NOMO-1 treated with DMSO at 0.1 percent for 48 hours (cell line): ENCODE measurements at regions not wholly inside any gene's neighbourhood (a gene's known extent, or its start where the extent isn't known, plus 50 kb on each side); places are given as distances from the start of the nearest gene placed in this dataset.
"Not testable (repeated sequence)": the region's sequence is repeated elsewhere in the genome, so short reads cannot be mapped to it uniquely, and the experiment has no call there.

Source experiments
- DNase-seq: peaks from one replicate; lab custom pipeline; 2025; ENCODE audit not compliant: unreplicated experiment; lab: John Stamatoyannopoulos, UW

DNA sequence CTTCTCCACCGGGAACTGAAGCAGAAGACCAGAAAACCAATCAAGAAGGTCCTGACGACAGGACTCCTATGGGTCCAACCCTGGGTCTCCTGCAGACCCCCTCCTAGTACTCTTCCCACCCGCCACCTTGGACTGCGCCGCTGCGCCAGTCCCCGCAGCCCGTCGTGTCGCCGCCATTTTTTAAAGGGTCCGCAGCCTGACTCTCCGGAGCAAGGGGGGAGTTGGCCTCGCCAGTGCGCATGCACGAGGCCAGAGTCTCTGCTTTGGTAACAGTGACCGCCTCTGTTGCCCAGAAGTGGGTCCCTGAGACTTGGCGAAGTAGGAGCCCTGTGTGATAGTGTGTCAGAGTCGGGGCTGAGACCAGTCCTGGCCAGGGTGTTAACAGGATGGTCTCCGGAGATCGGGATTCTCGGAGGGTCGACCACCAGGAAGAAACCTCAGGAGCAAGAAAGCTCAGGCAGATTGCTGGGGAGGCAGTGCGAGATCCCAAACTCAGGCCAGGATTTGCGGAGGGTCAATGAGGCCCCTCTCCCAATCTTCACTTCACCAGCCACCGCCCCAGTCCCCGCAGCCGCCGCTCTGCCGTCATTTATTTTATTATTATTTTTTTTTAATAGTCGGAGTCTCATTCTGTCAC is 612.5 kb downstream of the KCNJ18 start:
- no peak for DNase-seq

DNA sequence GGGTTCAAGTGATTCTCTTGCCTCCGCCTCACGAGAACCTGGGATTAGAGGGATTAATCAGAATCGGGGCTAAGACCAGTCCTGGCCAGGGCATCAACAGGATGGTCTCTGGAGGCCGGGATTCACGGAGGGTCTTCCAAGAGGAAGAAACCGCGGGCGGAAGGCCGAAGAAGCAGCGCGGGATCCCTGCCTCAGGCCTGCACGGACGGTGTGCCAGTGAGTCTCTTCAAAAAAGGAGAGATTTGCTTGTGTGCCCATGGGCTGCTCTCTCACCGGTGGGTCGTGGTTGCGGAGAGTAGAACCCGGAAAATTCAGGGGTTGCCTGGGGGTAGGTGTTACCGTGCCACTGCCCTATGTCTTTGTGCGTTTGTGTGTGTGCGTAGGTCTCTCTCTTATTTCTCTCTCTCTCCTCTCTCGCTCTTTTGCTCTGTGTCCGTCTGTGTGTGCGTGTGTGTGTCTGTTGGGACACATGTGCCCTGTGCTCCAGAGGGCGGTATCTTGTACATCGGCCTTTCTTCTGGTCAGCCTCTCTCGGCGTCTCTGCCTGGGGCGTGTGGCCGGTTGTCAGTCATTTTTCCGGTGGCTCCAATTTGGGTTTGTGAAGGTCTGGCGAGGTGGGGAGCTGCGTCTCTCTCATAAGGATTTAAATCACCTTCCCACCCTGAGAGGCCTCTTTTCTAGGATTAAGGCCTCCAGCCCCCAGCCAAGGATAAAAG is 613.2 kb downstream of the KCNJ18 start:
- no peak for DNase-seq

DNA sequence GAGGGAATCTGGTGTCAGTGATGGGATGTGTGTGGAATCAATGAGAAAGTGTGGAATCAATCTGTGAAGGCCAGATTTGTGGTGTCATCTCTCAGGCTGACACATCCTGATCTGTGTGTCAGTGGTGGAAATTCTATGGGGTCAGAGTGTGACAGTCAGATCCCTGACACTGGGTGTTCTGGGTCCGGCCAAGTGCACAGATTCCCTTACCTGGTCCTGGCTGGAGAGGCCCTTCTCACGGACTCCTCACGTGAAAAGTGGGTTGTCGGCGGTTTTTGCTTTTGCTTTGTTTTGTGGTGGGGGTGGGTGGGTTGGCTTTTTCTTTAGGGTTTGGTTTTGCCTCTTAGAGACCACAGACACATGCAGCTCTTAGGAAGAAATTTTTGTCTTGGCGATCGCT is 618.0 kb downstream of the KCNJ18 start:
- DNase-seq, result not testable (repeated sequence)

DNA sequence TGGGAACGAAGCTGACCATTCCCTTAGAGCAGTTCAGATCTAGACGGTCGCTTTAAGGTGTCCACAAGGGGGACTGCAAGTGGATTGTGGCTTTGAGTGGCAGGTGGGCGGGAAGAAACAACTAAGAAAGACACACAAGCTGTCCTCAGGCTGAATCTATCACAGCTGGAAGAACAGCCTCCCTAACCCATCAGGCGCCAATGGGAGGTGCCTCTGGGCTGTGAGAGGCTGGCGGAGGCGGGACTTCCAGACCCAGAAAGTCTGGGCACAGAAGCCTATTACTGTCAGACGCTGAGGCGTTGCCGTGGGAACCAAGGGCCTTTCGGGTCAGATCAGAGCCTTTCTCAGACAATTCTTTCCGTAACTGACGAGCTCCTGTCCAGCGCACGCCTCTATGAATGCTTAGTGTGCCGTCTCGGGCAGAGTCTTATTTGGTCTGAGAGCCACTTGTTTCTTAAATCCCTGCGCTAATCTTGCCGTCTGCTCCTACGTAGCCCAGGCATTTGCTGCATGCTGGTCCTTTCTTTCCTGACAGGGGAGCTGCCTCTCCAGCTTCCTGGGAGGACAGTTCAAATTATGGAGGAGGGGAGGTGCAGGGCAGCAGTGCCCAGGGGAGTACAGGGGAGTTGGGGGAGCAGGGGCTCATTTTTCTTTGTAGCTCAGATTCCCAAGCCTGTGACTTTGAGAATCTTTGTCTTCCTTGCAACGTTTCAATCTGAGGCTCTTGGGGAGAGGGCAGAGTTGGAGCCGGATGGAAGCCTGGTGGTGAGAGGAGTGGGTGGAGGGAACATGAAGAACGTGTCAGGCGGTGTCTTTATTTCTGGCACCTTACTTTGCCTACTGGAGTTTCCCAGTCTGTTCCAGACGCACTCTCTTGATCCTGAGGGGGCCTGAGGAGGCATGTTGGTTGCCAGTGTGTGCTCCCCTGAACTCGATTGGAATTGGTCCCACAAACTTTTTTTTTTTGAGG is 618.7 kb downstream of the KCNJ18 start:
- no peak for DNase-seq

DNA sequence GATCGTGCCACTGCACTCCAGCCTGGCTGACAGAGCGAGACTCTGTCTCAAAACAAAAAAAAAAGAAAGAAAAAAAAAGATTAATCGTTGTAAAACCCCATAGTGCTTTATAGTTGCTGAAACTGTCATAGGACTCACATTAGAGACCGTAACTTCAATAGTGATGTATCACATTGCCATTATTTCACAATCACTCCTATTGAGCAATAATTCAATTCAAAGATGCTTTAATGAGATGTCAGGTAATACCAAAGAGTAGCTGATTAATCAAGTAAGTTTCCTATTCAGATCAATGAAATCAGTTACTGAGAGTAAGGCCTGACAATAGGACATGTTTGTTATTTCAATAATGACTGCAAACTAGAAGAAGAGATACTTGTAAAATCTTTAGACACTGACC is 628.7 kb downstream of the KCNJ18 start:
- not testable (repeated sequence) for DNase-seq

DNA sequence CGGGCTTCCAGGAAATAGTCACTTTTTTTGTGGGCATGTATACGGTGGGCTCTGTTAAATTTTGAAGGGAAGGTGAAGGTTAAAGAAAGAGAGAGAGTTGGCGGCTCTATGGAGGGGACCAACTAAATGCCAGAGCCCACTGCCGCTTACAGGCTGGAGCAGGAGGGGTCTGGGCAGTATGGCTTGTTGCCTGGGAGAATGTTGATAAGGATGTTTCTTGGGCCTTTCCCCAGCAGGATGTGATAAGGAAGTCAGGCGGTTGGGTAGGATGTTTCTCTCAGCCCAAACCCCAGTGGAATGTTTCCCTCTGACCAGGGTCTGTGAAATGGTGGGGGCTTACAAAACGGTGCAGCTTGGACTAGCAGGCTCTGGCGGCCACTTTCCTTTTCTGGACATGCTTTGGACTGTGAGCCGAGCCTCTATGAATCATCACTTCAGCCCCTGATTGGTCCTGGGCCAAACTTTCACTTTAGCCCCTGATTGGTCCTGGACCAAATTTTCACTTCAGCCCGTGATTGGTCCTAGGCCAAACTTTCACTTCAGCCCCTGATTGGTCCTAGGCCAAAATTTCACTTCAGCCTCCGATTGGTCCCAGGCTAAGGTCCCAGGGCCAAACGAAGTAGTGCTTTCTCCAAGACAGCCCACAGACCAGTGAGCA is 630.7 kb downstream of the KCNJ18 start:
- not testable (repeated sequence) for DNase-seq

DNA sequence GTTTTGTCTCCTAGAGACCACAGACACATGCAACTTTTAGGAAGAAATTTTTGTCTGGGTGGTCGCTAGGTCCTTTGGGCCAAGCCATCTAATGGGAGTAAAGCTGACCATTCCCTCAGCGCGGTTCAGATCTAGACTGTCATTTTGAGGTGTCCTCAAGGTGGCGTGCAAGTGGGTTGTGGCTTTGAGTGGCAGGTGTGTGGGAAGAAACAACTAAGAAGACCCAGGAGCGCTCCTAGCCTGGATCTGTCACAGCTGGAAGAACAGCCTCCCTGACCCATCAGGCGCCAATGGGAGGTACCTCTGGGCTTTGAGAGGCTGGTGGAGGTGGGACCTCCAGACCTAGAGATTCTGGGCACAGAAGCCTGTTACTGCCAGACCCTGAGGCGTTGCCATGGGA is 645.1 kb downstream of the KCNJ18 start:
- DNase-seq, result no peak

DNA sequence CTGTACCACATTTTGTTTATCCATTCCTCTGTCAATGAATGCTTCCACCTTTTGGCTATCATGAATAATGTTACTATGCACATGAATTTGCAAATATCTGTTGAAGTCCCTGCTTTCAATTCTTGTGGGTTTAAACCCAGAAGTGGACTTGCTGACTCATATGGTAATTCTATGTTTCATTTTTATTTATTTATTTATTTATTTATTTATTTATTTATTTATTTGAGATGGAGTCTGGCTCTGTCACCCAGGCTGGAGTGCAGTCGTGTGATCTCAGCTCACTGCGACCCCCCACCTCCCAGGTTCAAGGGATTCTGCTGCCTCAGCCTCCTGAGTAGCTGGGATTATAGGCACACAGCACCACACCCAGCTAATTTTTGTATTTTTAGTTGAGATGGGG is 664.3 kb downstream of the KCNJ18 start:
- not testable (repeated sequence) for DNase-seq

DNA sequence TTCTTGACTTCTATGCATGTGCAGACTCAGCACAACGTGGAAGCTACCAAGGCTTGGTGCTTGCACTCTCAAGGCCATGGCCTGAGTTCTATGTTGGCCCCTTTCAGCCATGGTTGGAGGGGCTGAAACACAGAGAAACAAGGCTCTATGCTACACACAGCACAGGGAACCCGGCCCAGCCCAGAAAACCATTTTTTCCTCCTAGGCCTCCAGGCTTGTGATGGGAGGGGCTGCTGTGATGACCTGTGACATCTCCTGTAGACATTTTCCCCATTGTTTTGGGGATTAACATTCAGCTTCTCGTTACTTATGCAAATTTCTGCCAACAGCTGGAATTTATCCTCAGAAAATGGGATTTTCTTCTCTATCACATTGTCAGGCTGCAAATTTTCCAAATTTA is 678.7 kb downstream of the KCNJ18 start:
- not testable (repeated sequence) for DNase-seq

DNA sequence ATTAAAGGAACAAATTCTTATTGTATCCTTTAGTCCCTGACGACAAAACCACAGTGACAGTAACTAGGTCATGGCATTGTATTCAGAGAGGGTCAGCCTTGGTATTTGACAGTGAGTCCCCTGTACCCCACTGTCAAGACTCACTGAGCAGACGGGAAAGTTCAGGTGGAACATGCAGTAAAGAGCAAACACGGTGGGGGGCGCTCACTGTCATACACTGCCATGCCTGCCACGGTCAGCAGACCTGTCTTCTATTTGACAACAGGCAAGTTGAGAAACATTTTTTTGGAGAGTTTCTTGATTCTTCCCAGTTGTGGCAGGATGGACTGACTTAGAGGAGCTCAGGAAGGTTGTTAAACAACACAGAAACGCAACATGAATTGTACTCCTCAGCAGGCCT is 681.6 kb downstream of the KCNJ18 start:
- no peak for DNase-seq

DNA sequence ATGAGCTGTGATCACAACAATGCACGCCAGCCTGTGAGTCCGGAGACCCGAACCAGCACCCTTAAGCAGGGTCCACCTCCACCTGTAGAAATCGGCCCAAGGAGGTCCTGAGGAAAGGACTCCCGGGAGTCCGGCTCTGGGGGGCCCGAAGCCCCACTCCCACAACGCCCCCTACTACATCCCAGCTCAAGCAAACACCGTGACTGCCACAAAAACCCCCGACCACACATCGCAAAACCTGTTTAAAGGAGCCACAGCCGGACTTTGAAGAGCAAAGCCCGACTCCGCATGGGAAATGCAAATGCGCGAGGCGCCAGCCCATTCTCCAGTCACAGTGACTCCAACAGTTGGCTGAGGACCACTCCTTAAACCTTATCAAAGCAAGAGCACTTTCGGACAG is 682.4 kb downstream of the KCNJ18 start:
- no peak for DNase-seq

DNA sequence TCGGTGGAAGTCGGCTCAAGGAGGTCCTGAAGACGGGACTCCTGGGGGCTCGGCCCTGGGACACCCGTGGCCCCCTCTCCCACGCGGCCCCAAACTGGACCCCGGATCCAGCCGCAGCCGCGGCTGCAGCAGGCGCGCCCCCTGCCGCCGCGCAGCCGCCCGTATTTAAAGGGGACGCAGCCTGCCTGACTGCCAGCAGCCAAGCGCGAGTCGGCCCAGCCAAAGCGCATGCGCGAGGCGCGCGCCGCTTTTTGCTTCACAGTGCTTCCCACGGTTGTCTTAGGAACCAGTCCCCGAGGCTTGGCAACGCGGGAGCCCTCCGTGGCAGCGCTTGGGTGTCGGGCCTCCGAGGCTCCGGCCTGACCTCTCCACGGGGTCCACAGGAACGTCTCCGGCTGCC is 684.4 kb downstream of the KCNJ18 start:
- DNase-seq, result not testable (repeated sequence)

DNA sequence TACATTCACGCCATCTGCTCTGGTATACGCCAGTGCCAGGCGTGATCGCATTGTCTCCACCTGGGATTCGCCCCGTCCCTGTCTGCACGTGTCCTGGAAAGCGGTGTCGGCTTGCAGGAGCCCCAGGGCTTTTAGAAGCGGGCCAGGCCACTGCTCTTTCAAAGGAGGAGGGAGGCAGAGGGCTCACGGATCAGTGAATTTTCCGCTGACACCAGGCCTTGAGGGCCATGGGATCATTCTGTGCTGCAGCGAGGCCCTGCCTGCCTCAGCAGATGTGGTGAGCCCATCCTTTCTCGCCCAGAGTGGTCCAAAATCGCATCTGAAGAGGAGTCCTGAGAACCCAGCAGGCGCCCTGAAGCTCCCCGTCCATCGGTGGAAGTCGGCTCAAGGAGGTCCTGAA is 686.4 kb downstream of the KCNJ18 start:
- not testable (repeated sequence) for DNase-seq

DNA sequence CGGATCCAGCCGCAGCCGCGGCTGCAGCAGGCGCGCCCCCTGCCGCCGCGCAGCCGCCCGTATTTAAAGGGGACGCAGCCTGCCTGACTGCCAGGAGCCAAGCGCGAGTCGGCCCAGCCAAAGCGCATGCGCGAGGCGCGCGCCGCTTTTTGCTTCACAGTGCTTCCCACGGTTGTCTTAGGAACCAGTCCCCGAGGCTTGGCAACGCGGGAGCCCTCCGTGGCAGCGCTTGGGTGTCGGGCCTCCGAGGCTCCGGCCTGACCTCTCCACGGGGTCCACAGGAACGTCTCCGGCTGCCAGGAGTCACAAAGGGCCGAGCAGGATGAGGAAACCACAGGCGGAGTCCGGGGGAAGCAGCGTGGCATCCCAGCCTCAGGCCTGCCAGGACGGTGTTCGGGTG is 689.3 kb downstream of the KCNJ18 start:
- not testable (repeated sequence) for DNase-seq

DNA sequence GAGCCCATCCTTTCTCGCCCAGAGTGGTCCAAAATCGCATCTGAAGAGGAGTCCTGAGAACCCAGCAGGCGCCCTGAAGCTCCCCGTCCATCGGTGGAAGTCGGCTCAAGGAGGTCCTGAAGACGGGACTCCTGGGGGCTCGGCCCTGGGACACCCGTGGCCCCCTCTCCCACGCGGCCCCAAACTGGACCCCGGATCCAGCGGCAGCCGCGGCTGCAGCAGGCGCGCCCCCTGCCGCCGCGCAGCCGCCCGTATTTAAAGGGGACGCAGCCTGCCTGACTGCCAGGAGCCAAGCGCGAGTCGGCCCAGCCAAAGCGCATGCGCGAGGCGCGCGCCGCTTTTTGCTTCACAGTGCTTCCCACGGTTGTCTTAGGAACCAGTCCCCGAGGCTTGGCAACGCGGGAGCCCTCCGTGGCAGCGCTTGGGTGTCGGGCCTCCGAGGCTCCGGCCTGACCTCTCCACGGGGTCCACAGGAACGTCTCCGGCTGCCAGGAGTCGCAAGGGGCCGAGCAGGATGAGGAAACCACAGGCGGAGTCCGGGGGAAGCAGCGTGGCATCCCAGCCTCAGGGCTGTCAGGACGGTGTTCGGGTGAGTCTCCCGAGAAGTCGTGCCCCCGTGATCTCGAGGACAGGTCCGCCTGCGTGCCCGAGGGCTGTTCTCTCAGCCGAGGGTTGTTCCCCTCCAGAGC is 691.6 kb downstream of the KCNJ18 start:
- DNase-seq, result not testable (repeated sequence)

DNA sequence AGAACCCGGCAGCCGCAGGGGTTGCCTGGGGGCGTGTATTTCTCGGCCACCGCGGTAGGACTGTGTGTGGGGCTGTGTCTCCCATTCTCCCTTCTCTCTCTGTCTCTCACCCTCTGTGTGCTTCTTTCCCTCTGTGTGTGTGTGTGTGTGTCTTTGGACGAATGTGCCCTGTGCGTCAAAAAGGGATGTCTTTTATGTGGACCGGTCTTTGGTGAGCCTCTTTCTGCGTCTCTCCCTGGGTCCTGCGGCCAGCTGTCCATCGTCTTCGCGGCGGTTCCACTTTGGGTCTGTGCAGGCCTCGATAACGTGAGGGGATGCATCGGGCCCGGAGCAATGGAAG is 692.1 kb downstream of the KCNJ18 start:
- not testable (repeated sequence) for DNase-seq

DNA sequence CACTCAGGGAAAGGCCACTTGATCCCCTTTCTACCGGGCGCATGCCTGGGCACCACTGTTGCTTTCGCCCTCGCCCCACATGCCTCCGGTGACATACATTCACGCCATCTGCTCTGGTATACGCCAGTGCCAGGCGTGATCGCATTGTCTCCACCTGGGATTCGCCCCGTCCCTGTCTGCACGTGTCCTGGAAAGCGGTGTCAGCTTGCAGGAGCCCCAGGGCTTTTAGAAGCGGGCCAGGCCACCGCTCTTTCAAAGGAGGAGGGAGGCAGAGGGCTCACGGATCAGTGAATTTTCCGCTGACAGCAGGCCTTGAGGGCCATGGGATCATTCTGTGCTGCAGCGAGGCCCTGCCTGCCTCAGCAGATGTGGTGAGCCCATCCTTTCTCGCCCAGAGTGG is 706.1 kb downstream of the KCNJ18 start:
- DNase-seq, result not testable (repeated sequence)

DNA sequence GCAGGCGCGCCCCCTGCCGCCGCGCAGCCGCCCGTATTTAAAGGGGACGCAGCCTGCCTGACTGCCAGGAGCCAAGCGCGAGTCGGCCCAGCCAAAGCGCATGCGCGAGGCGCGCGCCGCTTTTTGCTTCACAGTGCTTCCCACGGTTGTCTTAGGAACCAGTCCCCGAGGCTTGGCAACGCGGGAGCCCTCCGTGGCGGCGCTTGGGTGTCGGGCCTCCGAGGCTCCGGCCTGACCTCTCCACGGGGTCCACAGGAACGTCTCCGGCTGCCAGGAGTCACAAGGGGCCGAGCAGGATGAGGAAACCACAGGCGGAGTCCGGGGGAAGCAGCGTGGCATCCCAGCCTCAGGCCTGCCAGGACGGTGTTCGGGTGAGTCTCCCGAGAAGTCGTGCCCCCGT is 706.7 kb downstream of the KCNJ18 start:
- not testable (repeated sequence) for DNase-seq

DNA sequence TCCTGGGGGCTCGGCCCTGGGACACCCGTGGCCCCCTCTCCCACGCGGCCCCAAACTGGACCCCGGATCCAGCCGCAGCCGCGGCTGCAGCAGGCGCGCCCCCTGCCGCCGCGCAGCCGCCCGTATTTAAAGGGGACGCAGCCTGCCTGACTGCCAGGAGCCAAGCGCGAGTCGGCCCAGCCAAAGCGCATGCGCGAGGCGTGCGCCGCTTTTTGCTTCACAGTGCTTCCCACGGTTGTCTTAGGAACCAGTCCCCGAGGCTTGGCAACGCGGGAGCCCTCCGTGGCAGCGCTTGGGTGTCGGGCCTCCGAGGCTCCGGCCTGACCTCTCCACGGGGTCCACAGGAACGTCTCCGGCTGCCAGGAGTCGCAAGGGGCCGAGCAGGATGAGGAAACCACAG is 712.8 kb downstream of the KCNJ18 start:
- DNase-seq, result not testable (repeated sequence)

DNA sequence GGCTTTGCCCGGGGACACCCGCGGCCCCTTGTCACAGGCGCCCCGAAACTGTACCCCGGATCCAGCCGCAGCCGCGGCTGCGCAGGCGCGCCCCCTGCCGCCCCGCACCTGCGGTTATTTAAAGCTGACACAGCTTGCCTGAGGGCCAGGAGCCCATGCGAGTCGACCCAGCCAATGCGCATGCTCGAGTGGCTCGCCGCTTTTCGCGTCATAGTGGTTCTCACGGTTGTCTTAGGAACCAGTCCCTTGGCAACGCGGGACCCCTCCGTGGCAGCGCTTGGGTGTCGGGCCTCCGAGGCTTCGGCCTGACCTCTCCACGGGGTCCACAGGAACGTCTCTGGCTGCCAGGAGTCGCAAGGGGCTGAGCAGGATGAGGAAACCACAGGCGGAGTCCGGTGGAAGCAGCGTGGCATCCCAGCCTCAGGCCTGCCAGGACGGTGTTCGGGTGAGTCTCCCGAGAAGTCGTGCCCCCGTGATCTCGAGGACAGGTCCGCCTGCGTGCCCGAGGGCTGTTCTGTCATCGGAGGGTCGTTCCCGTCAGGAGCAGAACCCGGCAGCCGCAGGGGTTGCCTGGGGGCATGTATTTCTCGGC is 716.9 kb downstream of the KCNJ18 start:
- no peak for DNase-seq
